A549 (cell line): ENCODE measurements at regions not wholly inside any gene's neighbourhood (a gene's known extent, or its start where the extent isn't known, plus 50 kb on each side); places are given as distances from the start of the nearest gene placed in this dataset.

Experiments
- ATAC-seq, 2 experiments: fragments of 200-7000 bp in 1 of 2; fragments of >200 bp in 1 of 2; cut with Nextera tagmentation in 1 of 2; cut with Tn5 transposase in 1 of 2; 3 replicates each; pipeline versions ENCODE4 v1.8.0 to v1.9.1; 2018 to 2020; ENCODE audit warnings: mild to moderate bottlenecking in 1 of 2, moderate library complexity in 1 of 2
- CTCF ChIA-PET: fragments of 300-600 bp; sonication (Branson Sonifier 250); formaldehyde crosslinking; extraction: SDS; loops from one replicate; lab custom pipeline; 2021; ENCODE audit warnings: antibody characterized with exemption, inconsistent platforms; lab: Yijun Ruan, JAX
- POLR2A ChIA-PET: fragments of 350-600 bp; formaldehyde crosslinking; extraction: SDS; loops from one replicate; lab custom pipeline; 2021; ENCODE audit warnings: antibody characterized with exemption, inconsistent platforms; lab: Yijun Ruan, JAX
- DNase-seq, 2 experiments: peaks; one replicate each; pipeline versions ENCODE4 v3.0.0 to v3.0.0-alpha.2; 2011 to 2016; ENCODE audit warnings: low read depth in 1 of 2, low spot score in 1 of 2
- FAIRE-seq: peaks from 2 replicates; lab custom pipeline; 2011; peaks lifted over from hg19 to GRCh38; lab: Jason Lieb, UNC
- H3K27ac ChIP-seq, 2 experiments: fragments of >200 bp; sonication (Bioruptor Twin); formaldehyde crosslinking; 3 replicates each; pipeline ENCODE4 v1.5.1; 2016 to 2017
- H3K4me1 ChIP-seq: fragments of >200 bp; sonication (Bioruptor Twin); formaldehyde crosslinking; 3 replicates; pipeline ENCODE4 v1.6.1; 2016
- H3K4me2 ChIP-seq: fragments of >200 bp; sonication (Bioruptor Twin); formaldehyde crosslinking; 3 replicates; pipeline ENCODE4 v1.6.1; 2016
- H3K4me3 ChIP-seq: fragments of >200 bp; sonication (Bioruptor Twin); formaldehyde crosslinking; 3 replicates; pipeline ENCODE4 v1.5.1; 2016
- H3K9me3 ChIP-seq: fragments of >200 bp; sonication (Bioruptor Twin); formaldehyde crosslinking; 3 replicates; pipeline ENCODE4 v1.6.1; 2016
- BHLHE40 ChIP-seq: IDR thresholded peaks from 2 replicates; pipeline ENCODE4 v1.6.1; 2012; ENCODE audit warnings: low read depth, low read length, inconsistent platforms
- CBX8 ChIP-seq: fragments of 200-600 bp; sonication (generic); IDR thresholded peaks from 2 replicates; pipeline ENCODE4 v1.6.1; 2016
- CHD4 ChIP-seq: fragments of 200-600 bp; sonication (generic); IDR thresholded peaks from 2 replicates; pipeline ENCODE4 v1.6.1; 2016; ENCODE audit warnings: antibody characterized with exemption, mild to moderate bottlenecking, borderline replicate concordance
- EP300 ChIP-seq, 2 experiments: fragments of >200 bp; sonication (Bioruptor Twin); formaldehyde crosslinking; IDR thresholded peaks; 2 replicates in 1 of 2; 3 replicates in 1 of 2; pipeline ENCODE4 v1.6.1; 2016 to 2017
- GATA3 ChIP-seq: IDR thresholded peaks from 2 replicates; pipeline ENCODE4 v1.6.1; 2012; ENCODE audit warnings: borderline replicate concordance
- HEYL ChIP-seq: fragments of 250-450 bp; sonication (Bioruptor Pico); IDR thresholded peaks from 2 replicates; pipeline ENCODE4 v1.8.0; 2021; ENCODE audit warnings: mild to moderate bottlenecking, moderate library complexity
- JUN ChIP-seq, 2 experiments: fragments of >200 bp; sonication (Bioruptor Twin); formaldehyde crosslinking; IDR thresholded peaks; 2 replicates in 1 of 2; 3 replicates in 1 of 2; pipeline ENCODE4 v1.6.1; 2016 to 2017
- MYC ChIP-seq: IDR thresholded peaks from 2 replicates; pipeline ENCODE4 v1.6.1; 2012; ENCODE audit warnings: mild to moderate bottlenecking, inconsistent platforms, low read length, improper control_type of control experiment, borderline replicate concordance
- NR3C1 ChIP-seq: fragments of >200 bp; sonication (Bioruptor Twin); formaldehyde crosslinking; IDR thresholded peaks from 3 replicates; pipeline ENCODE4 v1.6.1; 2017
- PHF8 ChIP-seq: fragments of 200-600 bp; sonication (generic); IDR thresholded peaks from 2 replicates; pipeline ENCODE4 v1.6.1; 2016; ENCODE audit warnings: low read depth, mild to moderate bottlenecking, antibody characterized with exemption, moderate library complexity, borderline replicate concordance
- POLR2AphosphoS2 ChIP-seq: conservative IDR thresholded peaks from 2 replicates; pipeline ENCODE4 v1.6.1; 2012; ENCODE audit warnings: low read length, improper control_type of control experiment, inconsistent platforms
- RARB ChIP-seq: fragments of 250-450 bp; sonication (Bioruptor Pico); IDR thresholded peaks from 2 replicates; pipeline ENCODE4 v1.8.0; 2021; ENCODE audit warnings: mild to moderate bottlenecking, moderate library complexity
- RCOR1 ChIP-seq: fragments of 150-350 bp; IDR thresholded peaks from 2 replicates; pipeline ENCODE4 v1.6.1; 2014; ENCODE audit warnings: antibody characterized with exemption, low read length, low read depth
- RFX5 ChIP-seq: fragments of 450-650 bp; IDR thresholded peaks from 2 replicates; pipeline ENCODE4 v1.7.1; 2014; ENCODE audit warnings: antibody characterized with exemption, mild to moderate bottlenecking, moderate library complexity
- SREBF2 ChIP-seq: fragments of 450-650 bp; IDR thresholded peaks from 2 replicates; pipeline ENCODE4 v1.6.1; 2014; ENCODE audit warnings: mild to moderate bottlenecking, moderate library complexity
- ZC3H11A ChIP-seq: fragments of 450-650 bp; IDR thresholded peaks from 2 replicates; pipeline ENCODE4 v1.6.1; 2014; ENCODE audit warnings: antibody characterized with exemption, mild to moderate bottlenecking
- ZFP36 ChIP-seq: fragments of 450-650 bp; IDR thresholded peaks from 2 replicates; pipeline ENCODE4 v1.6.1; 2014; ENCODE audit warnings: borderline replicate concordance; ENCODE audit not compliant: partially characterized antibody
- ZSCAN20 ChIP-seq: fragments of 250-450 bp; sonication (Bioruptor Pico); IDR thresholded peaks from 2 replicates; pipeline ENCODE4 v1.8.0; 2022; ENCODE audit warnings: mild to moderate bottlenecking, moderate library complexity
- WGBS: methylation state at CpG from one replicate; pipeline ENCODE4 v1.1.6; 2017; ENCODE audit errors: missing lambda C conversion rate; 5-methylcytosine and 5-hydroxymethylcytosine counted together
- TF ChIP-seq, protein P1 (sequence below): fragments of 250-450 bp; sonication (Bioruptor Pico); IDR thresholded peaks from 2 replicates; pipeline ENCODE4 v1.5.0; 2021; ENCODE audit warnings: mild to moderate bottlenecking, moderate library complexity, borderline replicate concordance
- TF ChIP-seq, protein P2 (sequence below): fragments of >200 bp; sonication (Bioruptor Twin); formaldehyde crosslinking; IDR thresholded peaks from 3 replicates; pipeline ENCODE4 v1.5.1; 2016
- TF ChIP-seq, protein P3 (sequence below): fragments of 200-600 bp; sonication (generic); IDR thresholded peaks from 2 replicates; pipeline ENCODE4 v1.6.1; 2016; ENCODE audit warnings: antibody characterized with exemption, mild to moderate bottlenecking, moderate library complexity
- TF ChIP-seq, protein P4 (sequence below): IDR thresholded peaks from 2 replicates; pipeline ENCODE4 v1.6.1; 2012
- TF ChIP-seq, protein P5 (sequence below): fragments of 450-650 bp; IDR thresholded peaks from 2 replicates; pipeline ENCODE4 v1.6.1; 2014; ENCODE audit warnings: antibody characterized with exemption

DNA sequence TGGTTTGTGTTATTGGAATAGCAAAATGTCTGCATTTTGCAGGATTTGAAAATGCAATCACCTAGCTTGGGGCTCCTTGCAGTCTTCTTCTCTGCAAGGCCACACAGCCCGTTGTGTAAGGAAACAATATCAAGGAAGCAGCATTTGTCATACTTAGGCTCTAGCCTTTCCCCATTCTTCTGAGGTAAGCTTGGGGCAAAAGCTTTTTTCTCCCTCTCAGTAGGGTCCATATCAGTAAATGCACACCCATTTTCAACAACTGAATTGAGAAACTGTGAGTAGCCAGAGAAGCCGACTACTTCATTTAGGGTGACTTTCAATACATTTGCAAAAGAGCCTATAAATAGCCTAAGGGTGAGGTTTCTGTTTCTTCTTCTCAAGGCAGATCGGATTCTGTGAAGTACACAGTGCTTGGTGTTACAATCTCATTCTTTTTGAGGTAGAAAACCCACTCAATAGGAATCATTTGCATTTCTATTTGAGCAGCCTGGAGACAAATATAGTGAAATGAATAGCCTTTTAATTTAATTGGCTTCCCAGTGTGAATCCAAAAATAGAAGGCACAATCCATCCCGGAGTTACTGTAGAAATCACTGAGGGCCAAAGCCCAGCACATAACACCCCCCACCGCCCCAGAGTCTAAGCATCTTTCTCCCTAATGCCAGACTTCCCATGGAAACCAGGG lies 61.8 kb downstream of the BTBD3 start:
- DNase-seq: no peak
- Histone ChIP-seq H3K27ac (no peak overlapping the region), H3K4me3 (no peak overlapping the region), H3K4me2 (no peak overlapping the region), H3K9me3 (no peaks in the 10 kb centered on the region), H3K4me1 (no peaks in the 10 kb centered on the region)
- ATAC-seq: no peak
- TF ChIP-seq PHF8: no peak
- no peak for TF ChIP-seq NR3C1
- TF ChIP-seq CBX8: no peak
- TF ChIP-seq RFX5: no peak
- no peak for TF ChIP-seq RCOR1
- no peak for TF ChIP-seq ZC3H11A
- TF ChIP-seq, protein P1, sequence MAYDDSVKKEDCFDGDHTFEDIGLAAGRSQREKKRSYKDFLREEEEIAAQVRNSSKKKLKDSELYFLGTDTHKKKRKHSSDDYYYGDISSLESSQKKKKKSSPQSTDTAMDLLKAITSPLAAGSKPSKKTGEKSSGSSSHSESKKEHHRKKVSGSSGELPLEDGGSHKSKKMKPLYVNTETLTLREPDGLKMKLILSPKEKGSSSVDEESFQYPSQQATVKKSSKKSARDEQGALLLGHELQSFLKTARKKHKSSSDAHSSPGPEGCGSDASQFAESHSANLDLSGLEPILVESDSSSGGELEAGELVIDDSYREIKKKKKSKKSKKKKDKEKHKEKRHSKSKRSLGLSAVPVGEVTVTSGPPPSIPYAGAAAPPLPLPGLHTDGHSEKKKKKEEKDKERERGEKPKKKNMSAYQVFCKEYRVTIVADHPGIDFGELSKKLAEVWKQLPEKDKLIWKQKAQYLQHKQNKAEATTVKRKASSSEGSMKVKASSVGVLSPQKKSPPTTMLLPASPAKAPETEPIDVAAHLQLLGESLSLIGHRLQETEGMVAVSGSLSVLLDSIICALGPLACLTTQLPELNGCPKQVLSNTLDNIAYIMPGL (CRISPR knock-in tag): no peak
- no peak for TF ChIP-seq POLR2AphosphoS2
- TF ChIP-seq, protein P2, sequence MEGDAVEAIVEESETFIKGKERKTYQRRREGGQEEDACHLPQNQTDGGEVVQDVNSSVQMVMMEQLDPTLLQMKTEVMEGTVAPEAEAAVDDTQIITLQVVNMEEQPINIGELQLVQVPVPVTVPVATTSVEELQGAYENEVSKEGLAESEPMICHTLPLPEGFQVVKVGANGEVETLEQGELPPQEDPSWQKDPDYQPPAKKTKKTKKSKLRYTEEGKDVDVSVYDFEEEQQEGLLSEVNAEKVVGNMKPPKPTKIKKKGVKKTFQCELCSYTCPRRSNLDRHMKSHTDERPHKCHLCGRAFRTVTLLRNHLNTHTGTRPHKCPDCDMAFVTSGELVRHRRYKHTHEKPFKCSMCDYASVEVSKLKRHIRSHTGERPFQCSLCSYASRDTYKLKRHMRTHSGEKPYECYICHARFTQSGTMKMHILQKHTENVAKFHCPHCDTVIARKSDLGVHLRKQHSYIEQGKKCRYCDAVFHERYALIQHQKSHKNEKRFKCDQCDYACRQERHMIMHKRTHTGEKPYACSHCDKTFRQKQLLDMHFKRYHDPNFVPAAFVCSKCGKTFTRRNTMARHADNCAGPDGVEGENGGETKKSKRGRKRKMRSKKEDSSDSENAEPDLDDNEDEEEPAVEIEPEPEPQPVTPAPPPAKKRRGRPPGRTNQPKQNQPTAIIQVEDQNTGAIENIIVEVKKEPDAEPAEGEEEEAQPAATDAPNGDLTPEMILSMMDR: no peak
- TF ChIP-seq GATA3: no peak
- TF ChIP-seq ZFP36: no peak
- TF ChIP-seq, protein P3, sequence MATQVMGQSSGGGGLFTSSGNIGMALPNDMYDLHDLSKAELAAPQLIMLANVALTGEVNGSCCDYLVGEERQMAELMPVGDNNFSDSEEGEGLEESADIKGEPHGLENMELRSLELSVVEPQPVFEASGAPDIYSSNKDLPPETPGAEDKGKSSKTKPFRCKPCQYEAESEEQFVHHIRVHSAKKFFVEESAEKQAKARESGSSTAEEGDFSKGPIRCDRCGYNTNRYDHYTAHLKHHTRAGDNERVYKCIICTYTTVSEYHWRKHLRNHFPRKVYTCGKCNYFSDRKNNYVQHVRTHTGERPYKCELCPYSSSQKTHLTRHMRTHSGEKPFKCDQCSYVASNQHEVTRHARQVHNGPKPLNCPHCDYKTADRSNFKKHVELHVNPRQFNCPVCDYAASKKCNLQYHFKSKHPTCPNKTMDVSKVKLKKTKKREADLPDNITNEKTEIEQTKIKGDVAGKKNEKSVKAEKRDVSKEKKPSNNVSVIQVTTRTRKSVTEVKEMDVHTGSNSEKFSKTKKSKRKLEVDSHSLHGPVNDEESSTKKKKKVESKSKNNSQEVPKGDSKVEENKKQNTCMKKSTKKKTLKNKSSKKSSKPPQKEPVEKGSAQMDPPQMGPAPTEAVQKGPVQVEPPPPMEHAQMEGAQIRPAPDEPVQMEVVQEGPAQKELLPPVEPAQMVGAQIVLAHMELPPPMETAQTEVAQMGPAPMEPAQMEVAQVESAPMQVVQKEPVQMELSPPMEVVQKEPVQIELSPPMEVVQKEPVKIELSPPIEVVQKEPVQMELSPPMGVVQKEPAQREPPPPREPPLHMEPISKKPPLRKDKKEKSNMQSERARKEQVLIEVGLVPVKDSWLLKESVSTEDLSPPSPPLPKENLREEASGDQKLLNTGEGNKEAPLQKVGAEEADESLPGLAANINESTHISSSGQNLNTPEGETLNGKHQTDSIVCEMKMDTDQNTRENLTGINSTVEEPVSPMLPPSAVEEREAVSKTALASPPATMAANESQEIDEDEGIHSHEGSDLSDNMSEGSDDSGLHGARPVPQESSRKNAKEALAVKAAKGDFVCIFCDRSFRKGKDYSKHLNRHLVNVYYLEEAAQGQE: no peak
- TF ChIP-seq SREBF2: no peak
- TF ChIP-seq, protein P4, sequence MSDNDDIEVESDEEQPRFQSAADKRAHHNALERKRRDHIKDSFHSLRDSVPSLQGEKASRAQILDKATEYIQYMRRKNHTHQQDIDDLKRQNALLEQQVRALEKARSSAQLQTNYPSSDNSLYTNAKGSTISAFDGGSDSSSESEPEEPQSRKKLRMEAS: no peak
- no peak for TF ChIP-seq ZSCAN20 (CRISPR knock-in tag)
- TF ChIP-seq RARB: no peak
- TF ChIP-seq JUN (IDR thresholded peaks at IDR 0.05): no peak
- no peak for TF ChIP-seq BHLHE40
- TF ChIP-seq MYC: no peak
- ChIA-PET POLR2A (no interaction called here), CTCF (no interaction called here)
- WGBS: 19% methylated on average over 5 of the region's 5 CpGs
- no peak for FAIRE-seq

DNA sequence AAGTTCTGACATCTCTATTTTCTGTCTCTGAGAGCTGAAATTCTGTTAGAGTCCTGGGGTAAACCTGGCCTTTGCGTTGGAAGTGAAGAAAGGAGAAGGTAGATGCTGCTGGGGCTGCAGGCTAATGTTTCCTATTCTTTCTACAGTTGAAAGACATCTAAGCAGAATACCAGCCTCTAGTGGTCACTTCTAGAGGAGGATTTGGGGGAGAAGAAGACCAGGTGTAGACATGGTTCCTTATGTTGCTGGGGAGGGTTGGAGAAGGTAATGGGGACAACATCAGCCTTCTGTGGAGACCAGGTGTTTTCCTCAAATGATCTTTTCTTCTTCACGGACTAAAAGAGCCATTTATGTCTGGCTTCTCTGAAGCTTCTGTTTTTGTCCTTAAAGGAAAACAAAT lies 62.6 kb downstream of the BTBD3 start:
- CTCF ChIA-PET: no interaction called here
- Histone ChIP-seq H3K4me3 (no peak overlapping the region), H3K4me1 (no peaks in the 10 kb centered on the region), H3K9me3 (no peaks in the 10 kb centered on the region), H3K4me2 (no peak overlapping the region), H3K27ac (no peak overlapping the region)
- POLR2A ChIA-PET: no interaction called here
- 4% methylated on average over 2 of the region's 2 CpGs for WGBS
- TF ChIP-seq, protein P5, sequence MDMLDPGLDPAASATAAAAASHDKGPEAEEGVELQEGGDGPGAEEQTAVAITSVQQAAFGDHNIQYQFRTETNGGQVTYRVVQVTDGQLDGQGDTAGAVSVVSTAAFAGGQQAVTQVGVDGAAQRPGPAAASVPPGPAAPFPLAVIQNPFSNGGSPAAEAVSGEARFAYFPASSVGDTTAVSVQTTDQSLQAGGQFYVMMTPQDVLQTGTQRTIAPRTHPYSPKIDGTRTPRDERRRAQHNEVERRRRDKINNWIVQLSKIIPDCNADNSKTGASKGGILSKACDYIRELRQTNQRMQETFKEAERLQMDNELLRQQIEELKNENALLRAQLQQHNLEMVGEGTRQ: no peak
- TF ChIP-seq HEYL (CRISPR knock-in tag) (no peak), CHD4 (no peak), ZSCAN20 (CRISPR knock-in tag) (no peak), EP300 (IDR thresholded peaks at IDR 0.05) (no peak)
- TF ChIP-seq, protein P4: no peak
- ATAC-seq (peak in 1 of 2 experiments; percentile 38; a peak in 1 of 6 replicates), FAIRE-seq (no peak), DNase-seq (no peak)
